ENCODE measurements at regions not wholly inside any gene's neighbourhood (a gene's known extent, or its start where the extent isn't known, plus 50 kb on each side); places are given as distances from the start of the nearest gene placed in this dataset.

DNA sequence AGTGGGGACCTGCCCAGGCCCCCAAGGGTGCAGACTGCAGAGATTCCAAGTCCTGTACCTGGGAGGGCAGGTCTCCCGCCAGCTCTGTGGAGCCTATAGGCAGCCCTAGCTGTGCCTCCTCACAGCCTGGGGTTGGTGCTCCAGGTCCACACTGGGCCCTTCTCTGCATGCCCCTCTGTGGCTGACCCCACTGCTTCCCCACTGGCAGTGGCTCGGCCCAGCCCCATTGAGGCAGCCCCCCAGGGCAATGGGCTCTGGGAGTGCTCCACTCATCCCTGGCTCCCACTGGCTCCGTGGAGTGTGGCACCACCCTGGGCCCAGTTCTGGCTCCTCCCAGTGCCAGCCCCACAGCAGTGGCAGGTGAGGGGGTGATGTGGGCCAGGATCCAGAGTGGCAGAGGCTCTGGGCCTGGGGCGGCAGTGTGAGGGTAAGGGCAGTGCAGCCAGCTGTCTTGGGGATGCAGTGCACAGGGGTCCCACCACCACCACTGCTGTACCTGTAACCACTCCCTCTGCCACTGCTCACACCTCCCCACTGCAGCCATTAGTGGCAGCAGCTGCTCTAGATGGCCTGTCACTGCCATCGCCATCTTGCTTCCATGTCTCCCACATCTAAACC is 312.2 kb downstream of the GPM6A start:
- Histone ChIP-seq H3K4me3 (no peak overlapping the region), H3K4me1 (no peaks in the 10 kb centered on the region), H3K9me3 (no peaks in the 10 kb centered on the region), H3K27ac (no peak overlapping the region), H3K4me2 (no peak overlapping the region)
- POLR2A ChIA-PET: no interaction called here
- TF ChIP-seq, protein P1, sequence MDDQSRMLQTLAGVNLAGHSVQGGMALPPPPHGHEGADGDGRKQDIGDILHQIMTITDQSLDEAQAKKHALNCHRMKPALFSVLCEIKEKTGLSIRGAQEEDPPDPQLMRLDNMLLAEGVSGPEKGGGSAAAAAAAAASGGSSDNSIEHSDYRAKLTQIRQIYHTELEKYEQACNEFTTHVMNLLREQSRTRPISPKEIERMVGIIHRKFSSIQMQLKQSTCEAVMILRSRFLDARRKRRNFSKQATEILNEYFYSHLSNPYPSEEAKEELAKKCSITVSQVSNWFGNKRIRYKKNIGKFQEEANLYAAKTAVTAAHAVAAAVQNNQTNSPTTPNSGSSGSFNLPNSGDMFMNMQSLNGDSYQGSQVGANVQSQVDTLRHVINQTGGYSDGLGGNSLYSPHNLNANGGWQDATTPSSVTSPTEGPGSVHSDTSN (IDR thresholded peaks at IDR 0.05): no peak
- TF ChIP-seq NPAS2 (CRISPR knock-in tag; IDR thresholded peaks at IDR 0.05; ENCODE audit: borderline replicate concordance) (no peak), RARB (CRISPR knock-in tag; IDR thresholded peaks at IDR 0.05) (no peak), KDM1A (IDR thresholded peaks at IDR 0.05; ENCODE audit: low read depth) (no peak), RAD21 (conservative IDR thresholded peaks at IDR 0.05 in 1 of 2, IDR thresholded peaks at IDR 0.05 in 1 of 2) (no peak), PHF8 (IDR thresholded peaks at IDR 0.05; ENCODE audit: borderline replicate concordance, low read depth) (no peak), ZC3H11A (IDR thresholded peaks at IDR 0.05) (no peak), ZNF302 (CRISPR knock-in tag; IDR thresholded peaks at IDR 0.05) (no peak), MYC (IDR thresholded peaks at IDR 0.05; ENCODE audit: borderline replicate concordance, low read length) (no peak), JUNB (IDR thresholded peaks at IDR 0.05) (no peak), FOXS1 (CRISPR knock-in tag; IDR thresholded peaks at IDR 0.05) (no peak), TP53 (CRISPR knock-in tag; IDR thresholded peaks at IDR 0.05) (no peak), BHLHE40 (IDR thresholded peaks at IDR 0.05; ENCODE audit: low read depth, low read length) (no peak), HOXA7 (CRISPR knock-in tag; IDR thresholded peaks at IDR 0.05) (no peak), NFE2L2 (conservative IDR thresholded peaks at IDR 0.05; ENCODE audit: low read length) (no peak), EHMT2 (IDR thresholded peaks at IDR 0.05; ENCODE audit: low read depth) (no peak), EP300 (IDR thresholded peaks at IDR 0.05) (no peak)
- TF ChIP-seq, protein P2, sequence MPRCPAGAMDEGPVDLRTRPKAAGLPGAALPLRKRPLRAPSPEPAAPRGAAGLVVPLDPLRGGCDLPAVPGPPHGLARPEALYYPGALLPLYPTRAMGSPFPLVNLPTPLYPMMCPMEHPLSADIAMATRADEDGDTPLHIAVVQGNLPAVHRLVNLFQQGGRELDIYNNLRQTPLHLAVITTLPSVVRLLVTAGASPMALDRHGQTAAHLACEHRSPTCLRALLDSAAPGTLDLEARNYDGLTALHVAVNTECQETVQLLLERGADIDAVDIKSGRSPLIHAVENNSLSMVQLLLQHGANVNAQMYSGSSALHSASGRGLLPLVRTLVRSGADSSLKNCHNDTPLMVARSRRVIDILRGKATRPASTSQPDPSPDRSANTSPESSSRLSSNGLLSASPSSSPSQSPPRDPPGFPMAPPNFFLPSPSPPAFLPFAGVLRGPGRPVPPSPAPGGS (IDR thresholded peaks at IDR 0.05): no peak
- TF ChIP-seq, protein P3, sequence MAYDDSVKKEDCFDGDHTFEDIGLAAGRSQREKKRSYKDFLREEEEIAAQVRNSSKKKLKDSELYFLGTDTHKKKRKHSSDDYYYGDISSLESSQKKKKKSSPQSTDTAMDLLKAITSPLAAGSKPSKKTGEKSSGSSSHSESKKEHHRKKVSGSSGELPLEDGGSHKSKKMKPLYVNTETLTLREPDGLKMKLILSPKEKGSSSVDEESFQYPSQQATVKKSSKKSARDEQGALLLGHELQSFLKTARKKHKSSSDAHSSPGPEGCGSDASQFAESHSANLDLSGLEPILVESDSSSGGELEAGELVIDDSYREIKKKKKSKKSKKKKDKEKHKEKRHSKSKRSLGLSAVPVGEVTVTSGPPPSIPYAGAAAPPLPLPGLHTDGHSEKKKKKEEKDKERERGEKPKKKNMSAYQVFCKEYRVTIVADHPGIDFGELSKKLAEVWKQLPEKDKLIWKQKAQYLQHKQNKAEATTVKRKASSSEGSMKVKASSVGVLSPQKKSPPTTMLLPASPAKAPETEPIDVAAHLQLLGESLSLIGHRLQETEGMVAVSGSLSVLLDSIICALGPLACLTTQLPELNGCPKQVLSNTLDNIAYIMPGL (CRISPR knock-in tag; IDR thresholded peaks at IDR 0.05; ENCODE audit: borderline replicate concordance): no peak
- FAIRE-seq (no peak), ATAC-seq (no peak), DNase-seq (ENCODE audit: low read depth in 1 of 2, low spot score in 1 of 2) (no peak)
- WGBS (ENCODE audit: missing lambda C conversion rate): 91% methylated on average over 2 of the region's 5 CpGs
- CTCF ChIA-PET: no interaction called here

DNA sequence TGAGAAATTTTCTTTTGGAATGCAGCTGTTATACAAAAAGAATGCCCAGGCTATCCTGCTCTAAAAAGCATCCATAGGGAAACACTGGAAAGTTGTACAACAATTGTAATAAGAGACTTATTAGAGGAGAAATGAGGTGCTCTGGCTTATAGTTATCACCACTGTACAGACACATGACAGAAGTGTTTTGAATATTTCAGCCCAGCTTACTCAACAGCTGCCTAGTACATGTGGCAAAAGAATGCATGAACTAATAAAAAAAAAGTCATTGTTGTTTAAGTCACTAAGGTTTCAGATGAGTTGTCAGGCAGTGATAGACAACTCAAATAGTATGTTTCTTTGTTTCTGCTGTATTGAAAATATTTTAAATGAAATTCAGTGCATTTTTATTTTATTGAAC is 307.7 kb downstream of the GPM6A start:
- ChIA-PET POLR2A (no interaction called here), CTCF (no interaction called here)
- no peak for ATAC-seq
- Histone ChIP-seq H3K4me2 (no peak overlapping the region), H3K27ac (no peak overlapping the region), H3K9me3 (no peaks in the 10 kb centered on the region), H3K4me3 (no peak overlapping the region), H3K4me1 (no peaks in the 10 kb centered on the region)
- no peak for FAIRE-seq
- DNase-seq (ENCODE audit: low read depth in 1 of 2, low spot score in 1 of 2): no peak
- TF ChIP-seq, protein P4, sequence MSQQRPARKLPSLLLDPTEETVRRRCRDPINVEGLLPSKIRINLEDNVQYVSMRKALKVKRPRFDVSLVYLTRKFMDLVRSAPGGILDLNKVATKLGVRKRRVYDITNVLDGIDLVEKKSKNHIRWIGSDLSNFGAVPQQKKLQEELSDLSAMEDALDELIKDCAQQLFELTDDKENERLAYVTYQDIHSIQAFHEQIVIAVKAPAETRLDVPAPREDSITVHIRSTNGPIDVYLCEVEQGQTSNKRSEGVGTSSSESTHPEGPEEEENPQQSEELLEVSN (IDR thresholded peaks at IDR 0.05; ENCODE audit: borderline replicate concordance, low read depth): no peak
- TF ChIP-seq SMC3 (IDR thresholded peaks at IDR 0.05): no peak
- TF ChIP-seq, protein P2 (IDR thresholded peaks at IDR 0.05): no peak
- TF ChIP-seq TP53 (CRISPR knock-in tag; IDR thresholded peaks at IDR 0.05): no peak
- no peak for TF ChIP-seq JUNB (IDR thresholded peaks at IDR 0.05)
- no peak for TF ChIP-seq RAD21 (conservative IDR thresholded peaks at IDR 0.05 in 1 of 2, IDR thresholded peaks at IDR 0.05 in 1 of 2)
- no peak for TF ChIP-seq NR3C1 (IDR thresholded peaks at IDR 0.05)
- TF ChIP-seq PHF8 (IDR thresholded peaks at IDR 0.05; ENCODE audit: borderline replicate concordance, low read depth): no peak
- TF ChIP-seq CEBPB (IDR thresholded peaks at IDR 0.05): no peak
- no peak for TF ChIP-seq KDM5A (IDR thresholded peaks at IDR 0.05)
- TF ChIP-seq HOXA7 (CRISPR knock-in tag; IDR thresholded peaks at IDR 0.05): no peak
- TF ChIP-seq, protein P5, sequence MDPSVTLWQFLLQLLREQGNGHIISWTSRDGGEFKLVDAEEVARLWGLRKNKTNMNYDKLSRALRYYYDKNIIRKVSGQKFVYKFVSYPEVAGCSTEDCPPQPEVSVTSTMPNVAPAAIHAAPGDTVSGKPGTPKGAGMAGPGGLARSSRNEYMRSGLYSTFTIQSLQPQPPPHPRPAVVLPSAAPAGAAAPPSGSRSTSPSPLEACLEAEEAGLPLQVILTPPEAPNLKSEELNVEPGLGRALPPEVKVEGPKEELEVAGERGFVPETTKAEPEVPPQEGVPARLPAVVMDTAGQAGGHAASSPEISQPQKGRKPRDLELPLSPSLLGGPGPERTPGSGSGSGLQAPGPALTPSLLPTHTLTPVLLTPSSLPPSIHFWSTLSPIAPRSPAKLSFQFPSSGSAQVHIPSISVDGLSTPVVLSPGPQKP (IDR thresholded peaks at IDR 0.05; ENCODE audit: low read depth, low read length): no peak
- TF ChIP-seq, protein P6, sequence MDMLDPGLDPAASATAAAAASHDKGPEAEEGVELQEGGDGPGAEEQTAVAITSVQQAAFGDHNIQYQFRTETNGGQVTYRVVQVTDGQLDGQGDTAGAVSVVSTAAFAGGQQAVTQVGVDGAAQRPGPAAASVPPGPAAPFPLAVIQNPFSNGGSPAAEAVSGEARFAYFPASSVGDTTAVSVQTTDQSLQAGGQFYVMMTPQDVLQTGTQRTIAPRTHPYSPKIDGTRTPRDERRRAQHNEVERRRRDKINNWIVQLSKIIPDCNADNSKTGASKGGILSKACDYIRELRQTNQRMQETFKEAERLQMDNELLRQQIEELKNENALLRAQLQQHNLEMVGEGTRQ (IDR thresholded peaks at IDR 0.05): no peak
